Stimulated activated naive CD4-positive, alpha-beta T cell treated with Interleukin-2 at 50 U/mL for 16 hours (primary cell): ENCODE measurements at regions not wholly inside any gene's neighbourhood (a gene's known extent, or its start where the extent isn't known, plus 50 kb on each side); places are given as distances from the start of the nearest gene placed in this dataset.
A peak's percentile ranks its signal among the peaks of the same experiment; 100 is the strongest.

Experiments
- DNase-seq: peaks from one replicate; lab custom pipeline; 2025; lab: John Stamatoyannopoulos, UW

- DNase-seq, result no peak
Measured at GRCh38 chr4:152112190-152112589, 351.4 kb upstream of the GATB start.

- DNase-seq, result no peak
Measured at GRCh38 chr4:152110780-152111179, 350.0 kb upstream of the GATB start.

- no peak for DNase-seq
Measured at GRCh38 chr4:152109531-152110509, 349.0 kb upstream of the GATB start.

DNA sequence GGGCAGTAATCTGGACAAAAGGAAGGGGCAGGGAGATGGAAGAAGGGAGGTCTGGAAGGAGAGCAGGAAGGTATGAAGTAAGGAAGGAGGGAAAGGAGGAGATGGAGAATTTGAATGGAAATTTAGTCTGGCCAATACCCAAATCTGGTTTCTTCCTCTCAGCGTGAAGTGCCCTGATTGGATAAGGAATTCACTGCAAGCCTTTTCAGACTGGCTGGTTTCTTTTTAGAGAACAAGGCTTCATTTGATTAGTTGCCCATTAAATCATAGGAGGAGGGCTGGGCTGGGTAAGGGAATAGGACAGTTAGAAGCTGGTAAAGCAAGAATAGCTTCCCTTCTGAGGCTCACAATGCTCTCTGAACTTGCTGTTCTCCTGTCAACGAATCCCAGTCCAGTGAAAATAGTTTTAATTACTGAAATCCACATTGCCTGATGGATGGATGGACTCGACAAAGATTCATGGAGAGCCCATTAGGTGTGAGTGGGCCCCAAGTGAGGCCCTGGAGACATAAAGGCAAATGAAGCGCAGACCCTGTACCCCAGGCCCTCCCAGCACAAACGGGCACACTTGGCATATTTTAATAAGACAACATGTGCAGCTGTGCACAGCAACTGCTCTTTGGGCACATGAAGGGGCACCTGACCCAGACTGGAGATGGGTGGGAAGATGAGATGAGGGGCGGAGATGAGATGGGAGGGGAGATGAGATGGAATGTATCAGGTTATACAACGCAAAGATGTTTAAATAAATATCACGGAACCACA, 347.1 kb upstream of the GATB start:
- no peak for DNase-seq

DNA sequence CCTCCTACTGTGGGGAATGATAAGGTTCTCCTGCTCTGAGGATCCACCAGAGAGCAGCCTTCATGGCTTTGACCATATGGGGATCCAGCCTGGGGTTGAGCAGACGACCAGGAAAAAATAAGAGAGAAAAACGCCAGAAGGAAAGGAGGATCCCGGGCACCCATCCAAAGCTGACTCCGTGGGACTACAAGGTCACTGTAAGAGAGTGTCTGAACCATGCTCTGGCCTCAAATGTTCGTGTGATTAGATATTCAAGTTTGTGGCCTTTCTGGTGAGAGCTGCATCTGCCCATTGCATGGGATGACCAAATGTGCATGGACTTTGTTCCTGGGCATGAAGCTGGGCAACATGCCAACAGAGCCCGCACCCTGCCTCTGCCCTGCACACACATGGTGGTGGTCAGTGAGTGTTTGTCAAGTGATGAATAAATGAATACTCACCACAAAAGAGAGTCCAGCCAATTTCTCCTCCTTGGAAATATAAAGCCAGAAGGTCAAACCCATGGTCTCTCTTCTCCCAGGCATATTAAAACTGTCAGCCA, 346.0 kb upstream of the GATB start:
- DNase-seq, result no peak

GRCh38 chr4:152106113-152106763, 345.4 kb upstream of the GATB start:
- no peak for DNase-seq

- no peak for DNase-seq
Measured at GRCh38 chr4:152104901-152105357, 344.1 kb upstream of the GATB start.

DNA sequence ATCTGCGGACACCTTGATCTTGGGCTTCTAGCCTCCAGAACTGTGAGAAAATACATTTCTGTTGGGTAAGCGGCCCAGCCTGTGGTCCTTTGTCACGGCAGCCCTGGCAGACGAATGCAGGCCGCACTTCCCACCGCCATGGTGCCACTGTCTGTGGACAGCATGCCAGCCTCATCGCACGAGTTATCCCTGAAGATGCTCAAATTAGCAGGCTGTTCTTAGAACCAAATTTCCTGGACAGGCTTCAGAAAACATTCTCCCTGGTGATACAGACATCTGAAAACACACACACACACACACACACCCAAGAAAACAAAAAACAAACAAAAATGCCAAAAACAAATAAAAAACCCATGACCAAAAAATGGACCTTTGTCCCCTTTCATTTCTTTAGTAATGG, 343.5 kb upstream of the GATB start:
- no peak for DNase-seq

- DNase-seq, result no peak
Measured at GRCh38 chr4:152103181-152103901, 342.5 kb upstream of the GATB start.

DNA sequence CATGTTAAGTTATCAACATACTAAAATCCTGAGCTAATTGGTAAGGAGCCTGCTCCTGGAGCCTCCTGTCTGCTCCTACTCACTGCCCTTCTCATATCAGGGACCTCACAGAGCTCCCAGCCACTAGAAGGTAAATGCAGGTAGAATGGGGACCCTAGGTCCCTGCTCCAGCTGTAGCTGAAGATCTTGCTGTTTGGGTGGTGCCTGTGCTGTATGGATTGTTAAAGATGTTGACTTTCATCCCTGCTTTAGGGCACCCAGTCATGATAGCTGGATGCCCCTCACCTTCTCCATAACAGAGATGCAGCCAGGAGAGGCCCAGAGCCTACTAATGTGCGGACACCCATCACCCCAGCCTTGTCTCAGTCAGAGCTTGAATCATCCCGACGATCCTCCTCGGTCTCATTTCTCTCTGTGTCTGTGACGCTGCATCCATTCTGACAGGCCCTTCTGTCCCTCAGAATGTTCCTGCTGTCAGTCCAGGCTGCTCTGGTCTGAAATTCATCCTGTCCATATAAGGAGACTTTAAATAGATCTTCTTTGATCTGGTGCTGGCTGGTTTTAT, 341.7 kb upstream of the GATB start:
- no peak for DNase-seq

DNA sequence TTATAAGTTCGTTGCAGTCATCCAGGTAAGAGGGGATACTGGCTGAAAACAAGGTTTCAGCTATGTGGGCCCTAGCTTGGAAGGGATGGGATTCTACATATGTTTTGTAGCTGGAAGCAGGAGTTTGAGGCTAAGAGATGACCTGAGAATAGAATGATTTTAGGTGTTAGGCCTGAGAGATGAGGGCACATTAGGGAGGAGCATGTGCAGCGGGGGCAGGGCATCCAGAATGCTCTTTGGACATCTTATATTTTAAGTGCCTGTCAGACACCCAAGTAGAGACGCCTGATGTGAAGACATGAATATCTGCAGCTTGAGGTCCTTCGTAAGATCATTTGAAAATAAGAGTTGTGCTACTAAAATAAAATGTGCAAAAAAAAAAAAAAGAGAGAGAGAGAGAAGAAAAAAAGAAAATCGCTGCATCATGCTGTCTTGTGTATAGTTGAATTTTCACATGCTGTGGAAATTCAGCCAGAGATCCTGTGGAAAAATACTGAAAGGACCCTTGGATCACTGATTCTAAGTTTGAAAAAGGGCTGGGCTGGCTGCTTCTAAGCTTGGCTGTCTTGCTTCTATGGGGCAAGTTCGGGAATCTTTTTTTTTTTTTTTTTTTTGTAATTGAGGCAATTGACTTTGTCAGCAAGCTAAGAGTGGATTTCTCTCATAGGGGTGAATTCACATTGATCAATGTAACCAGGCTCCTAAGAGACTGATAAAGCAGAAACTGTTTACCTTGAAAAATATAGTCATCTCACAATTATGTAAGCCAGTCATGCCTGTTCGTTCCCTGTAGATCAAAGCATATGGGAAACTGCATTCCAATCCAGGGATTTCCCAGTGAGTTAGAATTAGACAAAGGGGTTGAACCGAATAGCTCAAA, 341.0 kb upstream of the GATB start:
- DNase-seq, result no peak

DNA sequence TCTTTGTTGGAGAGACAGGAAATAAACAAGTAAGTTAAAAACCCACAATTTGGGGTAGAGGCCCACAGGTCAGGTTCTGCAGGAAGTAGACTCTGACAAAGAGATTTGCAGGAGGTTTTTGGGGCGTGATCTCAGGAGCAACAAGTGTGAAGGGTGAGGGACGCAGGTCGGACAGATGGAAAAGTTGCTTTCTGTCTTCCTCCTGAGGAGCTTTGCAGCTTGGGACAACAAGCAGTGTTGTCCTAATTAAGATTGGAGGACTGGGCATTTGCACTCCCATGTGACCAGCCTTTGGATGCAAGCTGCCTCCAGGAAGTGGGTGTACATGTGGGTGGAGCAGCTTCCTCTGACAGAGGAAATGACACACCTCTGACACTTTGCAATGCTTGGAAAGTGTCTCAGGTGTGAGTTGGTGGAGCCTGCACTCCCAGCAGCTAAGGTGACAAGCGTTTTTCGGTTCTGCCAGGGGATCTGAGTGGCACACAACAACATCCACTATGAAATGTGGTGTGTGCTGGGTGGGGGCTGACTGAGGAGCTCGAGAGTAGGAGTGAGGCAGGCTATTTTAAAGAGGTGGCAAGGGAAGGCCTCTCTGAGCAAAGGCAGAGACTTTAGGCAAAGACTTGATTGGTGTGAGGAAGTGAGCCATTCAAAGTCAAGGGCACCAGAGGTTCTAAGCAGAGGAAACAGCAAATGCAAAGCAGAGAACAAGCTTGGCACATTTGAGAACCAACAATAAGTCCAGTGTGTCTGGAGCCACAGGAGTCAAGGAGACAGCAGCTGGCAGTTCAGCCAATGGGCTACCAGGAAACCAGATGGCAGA, 339.8 kb upstream of the GATB start:
- peak; percentile 70 for DNase-seq

DNA sequence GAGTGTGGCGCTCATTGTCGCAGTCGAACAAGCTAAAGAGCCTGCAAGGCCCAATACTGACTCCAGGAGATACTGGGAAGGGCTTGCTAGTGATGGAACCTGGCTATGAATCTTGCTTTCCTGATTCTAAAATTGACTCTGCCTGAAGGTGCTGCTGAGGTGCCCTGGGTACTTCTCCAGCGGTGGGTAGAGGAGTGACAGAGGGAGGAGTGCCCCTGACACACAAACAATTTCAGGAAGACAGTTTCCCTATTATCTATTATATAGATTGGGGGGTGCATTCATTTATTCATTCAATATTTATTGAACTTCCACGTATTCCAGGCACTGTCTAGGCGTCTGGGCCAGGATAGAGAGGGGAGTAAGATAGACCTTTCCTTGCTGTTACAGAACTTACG, 339.2 kb upstream of the GATB start:
- DNase-seq, result no peak

GRCh38 chr4:152099555-152099954, 338.7 kb upstream of the GATB start:
- no peak for DNase-seq

DNA sequence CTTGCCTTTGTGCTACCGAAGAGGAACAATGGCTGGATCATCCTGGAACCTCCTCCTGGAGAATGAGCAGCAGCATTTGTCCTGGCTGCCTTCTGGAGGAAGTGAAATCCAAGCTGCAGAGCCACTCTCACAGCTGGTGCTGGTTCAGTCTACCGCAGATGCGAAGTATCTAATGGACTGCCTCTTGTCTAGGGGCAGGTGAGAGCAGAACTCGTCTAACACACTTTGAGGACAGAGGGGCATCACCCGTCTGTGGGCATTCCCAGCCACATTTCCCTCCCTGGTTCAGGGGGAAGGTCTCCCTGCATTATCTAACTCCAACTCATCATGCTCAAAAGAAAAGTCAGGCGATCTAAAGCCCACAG, 338.2 kb upstream of the GATB start:
- no peak for DNase-seq

DNA sequence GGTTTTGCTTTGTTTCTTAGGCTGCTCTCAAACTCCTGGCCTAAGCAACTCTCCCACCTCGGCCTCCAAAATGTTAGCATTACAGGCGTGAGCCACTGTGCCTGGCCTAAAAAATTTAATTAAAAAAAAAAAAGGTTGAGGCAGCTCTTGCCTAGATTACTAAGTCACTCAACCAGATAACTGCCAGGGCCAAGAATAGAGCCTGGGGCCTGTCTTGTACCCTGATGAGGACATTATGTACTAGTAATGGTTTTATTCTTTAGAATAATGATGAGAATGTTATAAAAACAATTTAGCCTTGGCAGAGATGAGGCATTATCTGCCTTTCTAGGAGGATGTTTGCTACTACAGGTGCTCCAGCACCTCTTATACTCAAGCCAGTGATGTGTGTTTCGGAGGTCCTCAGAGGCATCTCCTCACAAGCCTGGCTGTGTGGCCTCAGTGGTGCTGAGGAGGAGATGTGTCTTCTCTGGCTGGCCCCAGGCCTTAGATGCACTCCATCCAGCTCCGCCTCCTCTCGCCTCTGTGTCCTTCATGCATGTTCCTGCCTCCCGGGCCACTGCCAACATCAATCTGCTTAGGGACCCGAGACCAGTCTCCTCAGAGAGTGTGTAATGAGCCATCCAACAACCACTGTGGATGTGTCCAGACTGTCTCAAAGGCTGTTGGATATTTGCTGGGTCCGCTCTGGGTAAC, 337.7 kb upstream of the GATB start:
- DNase-seq, result no peak

GRCh38 chr4:152097371-152097770, 336.6 kb upstream of the GATB start:
- DNase-seq, result no peak

DNA sequence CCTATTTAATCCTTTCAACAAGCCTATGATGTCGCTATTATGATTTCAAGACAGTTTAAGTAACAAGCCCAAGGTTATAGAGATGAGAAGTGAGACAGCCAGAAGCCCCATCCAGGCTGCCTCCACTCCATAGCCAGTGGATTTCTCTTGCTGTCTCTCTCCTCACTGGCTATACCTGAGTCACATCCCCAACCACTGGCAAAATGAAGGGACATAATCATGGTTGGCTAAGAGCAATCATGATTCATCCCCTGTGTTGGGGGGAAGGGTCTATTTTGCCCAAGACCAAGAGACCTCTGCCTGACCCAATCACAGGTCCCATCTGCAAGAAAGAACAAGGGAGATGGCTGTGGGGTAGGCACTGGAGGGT, 334.9 kb upstream of the GATB start:
- no peak for DNase-seq
